EH (cell line): ENCODE measurements at regions not wholly inside any gene's neighbourhood (a gene's known extent, or its start where the extent isn't known, plus 50 kb on each side); places are given as distances from the start of the nearest gene placed in this dataset.

ENCODE experiments used
- DNase-seq: peaks from one replicate; pipeline ENCODE4 v3.0.0-alpha.2; 2015; ENCODE audit warnings: low read depth

DNA sequence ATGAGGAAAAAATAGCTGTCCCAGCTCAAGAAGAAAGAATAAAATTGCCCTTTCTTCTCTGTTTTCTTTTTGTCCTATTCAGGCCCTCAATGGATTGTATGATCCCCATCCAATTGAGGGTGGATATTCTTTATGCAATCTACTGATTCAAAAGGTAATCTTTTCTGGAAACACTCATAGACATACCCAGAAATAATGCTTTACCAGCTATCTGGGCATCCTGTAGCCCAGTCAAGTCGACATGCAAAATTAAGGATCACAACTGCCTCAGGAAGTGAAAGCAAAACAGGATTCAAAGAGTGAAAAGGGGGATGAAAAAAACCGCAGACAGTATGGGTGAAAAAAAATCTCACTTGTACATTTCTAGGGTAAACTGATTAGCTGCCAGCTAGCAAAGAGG lies 410.1 kb downstream of the TBC1D32 start:
- DNase-seq = no peak

DNA sequence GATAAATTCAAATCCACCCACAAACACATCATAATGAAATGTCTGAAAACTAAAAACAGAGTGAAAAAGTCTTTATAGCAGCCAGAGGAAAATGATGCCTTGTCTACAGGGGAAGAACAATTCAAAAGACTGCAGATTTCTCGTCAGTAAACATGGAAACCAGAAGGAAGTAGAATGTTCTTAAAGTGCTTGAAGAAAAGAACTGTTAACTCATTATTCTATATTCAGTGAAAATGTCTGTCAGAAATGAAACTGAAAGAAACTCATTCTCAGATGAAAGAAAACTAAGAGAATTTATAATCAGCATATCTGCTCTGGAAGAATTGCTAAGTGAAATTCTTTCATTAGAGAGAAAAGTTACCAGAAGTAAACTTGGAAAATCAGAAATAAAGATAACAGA lies 416.1 kb downstream of the TBC1D32 start:
- DNase-seq = no peak

DNA sequence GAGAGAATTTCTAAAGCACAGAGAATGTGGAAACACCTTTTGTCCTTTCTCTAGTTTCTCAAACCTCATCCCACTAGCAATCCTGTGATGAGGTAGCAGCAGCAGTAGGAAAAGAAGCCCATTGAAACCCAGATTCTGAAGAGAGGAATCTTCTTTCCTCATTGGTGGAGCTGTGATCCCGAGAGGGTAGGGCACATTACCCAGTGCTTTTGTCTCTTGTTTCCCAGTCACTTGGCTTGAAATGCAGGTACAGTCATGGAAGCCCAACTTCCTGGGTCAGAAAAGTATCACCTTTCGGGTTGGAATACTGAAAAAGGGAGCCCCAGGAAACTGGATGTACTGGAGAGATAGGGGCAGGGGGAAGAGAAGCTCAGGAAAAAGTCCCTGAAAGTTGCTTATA lies 417.4 kb downstream of the TBC1D32 start:
- DNase-seq = no peak

DNA sequence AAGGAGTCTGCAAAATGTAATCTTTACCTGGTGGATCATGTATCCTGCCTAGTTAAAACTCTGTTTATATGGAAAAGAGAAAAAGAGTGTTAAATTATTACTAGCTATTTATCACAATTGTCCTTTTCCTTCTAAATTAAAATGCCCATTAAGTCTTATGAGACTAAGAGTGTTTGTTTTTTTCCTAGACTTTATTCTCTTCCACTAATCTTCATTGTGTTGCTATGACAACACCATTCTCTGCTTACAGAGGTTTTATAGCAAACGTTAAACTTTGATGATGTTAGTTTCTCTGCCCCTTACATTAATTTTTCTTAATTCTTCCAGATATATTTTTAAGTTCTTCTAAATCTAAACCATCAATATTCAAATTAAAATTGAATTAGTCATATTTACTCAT lies 420.8 kb downstream of the TBC1D32 start:
- no peak for DNase-seq

DNA sequence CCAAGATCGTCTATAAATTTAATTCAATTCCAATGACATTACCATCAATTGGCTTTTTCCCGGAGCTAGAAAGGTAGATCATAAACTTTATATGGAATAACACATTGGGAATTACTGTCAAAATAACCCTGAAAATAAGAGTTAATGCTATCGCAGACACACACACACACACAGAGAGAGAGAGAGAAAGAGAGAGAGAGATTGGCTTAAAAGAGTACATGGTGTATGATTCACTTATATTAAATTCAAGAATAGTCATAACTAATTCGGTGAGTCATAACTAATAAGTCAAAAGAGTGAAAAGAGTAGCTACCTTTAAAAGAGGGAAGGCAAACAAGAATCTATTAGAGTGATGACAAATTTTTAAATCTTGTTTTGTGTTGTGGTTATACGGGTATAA lies 425.5 kb downstream of the TBC1D32 start:
- no peak for DNase-seq

DNA sequence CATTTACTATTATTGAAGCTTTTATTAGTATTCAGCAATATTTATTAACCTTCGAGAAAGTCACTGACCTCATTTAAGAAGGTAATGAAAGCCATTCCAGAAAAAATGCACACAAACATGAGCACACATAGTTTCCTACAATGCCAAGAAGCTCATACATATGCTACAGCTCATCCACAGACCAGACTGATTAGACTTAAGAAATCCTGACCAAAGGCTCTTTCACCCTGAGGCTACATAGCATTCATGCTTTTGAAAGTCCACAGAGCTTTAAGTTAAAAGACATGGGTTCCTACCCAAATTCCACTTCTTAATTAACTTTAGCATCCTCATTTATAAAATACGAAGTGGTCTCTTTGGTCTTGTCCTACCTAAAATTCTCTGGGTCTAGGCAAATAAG lies 430.4 kb downstream of the TBC1D32 start:
- no peak for DNase-seq

DNA sequence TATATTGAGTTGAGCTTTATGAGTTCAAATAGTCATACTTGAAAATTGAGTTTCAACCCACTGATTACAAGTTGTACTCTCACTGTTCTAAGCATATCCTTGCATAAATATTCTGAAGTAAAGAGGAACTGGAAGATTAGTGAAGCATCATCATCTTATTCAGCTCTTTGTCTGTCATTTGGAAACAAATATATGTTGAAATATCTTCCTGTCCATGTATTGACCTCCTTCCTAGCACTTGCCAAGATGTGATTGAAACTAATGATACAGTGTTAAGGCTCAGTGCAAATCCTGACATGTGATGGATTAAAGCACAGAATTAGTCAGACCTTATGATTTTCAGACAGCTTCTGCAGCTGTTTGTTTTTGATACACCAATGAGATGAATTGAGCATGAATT lies 434.3 kb downstream of the TBC1D32 start:
- DNase-seq = no peak

DNA sequence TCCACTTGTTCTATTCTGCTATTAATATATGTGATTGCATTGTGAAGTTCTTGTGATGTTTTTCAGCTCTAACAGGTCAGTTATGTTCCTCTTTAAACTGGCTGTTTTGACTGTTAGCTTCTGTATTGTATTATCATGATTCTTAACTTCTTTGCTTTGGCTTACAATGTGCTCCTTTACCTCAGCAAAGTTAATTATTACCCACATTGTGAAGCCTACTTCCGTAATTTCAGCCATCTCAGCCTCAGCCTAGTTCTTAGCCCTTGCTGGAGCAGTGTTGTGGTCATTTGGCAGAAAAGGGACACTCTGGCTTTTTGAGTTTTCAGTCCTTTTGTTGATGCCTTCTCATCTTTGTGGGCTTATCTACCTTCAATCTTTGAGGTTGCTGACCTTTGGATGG lies 440.2 kb downstream of the TBC1D32 start:
- no peak for DNase-seq

DNA sequence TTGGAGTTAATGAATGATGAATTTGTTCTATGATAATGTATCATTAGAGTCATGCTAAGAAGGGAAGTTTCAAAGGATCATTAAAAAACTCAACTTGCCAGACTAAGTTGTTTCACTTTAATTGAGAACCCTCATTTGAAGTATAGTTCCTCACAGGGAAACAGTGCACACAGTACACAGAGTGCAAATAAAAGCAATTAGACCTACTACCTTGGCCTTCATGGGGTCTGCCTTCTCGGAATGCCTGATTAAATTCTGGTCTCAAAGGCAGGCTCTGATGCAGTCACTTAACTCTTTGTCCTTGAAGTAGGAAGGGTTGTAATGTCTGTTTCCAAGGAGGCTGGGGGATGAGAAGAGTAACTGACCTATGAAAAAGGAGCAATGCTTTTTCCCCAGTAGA lies 457.3 kb downstream of the TBC1D32 start:
- no peak for DNase-seq

DNA sequence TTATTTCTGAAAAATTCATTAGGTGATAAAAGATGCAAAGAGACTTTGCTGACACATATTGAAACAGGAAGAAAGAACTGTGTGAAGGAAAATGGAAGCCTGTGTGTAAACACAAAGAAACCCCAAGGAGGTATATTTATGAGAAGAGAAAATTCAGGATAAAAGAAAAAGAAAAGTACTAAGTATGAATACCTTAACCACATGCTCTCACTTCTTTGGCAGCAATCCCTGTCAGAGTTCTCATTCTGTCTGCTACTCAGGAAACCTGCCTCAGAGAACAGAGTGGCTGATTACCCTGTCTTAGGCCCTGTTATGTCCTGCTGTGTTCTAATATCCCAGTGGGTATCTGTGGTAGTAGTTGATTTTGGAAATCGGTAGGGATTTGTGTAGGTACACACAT lies 457.9 kb downstream of the TBC1D32 start:
- DNase-seq = no peak

DNA sequence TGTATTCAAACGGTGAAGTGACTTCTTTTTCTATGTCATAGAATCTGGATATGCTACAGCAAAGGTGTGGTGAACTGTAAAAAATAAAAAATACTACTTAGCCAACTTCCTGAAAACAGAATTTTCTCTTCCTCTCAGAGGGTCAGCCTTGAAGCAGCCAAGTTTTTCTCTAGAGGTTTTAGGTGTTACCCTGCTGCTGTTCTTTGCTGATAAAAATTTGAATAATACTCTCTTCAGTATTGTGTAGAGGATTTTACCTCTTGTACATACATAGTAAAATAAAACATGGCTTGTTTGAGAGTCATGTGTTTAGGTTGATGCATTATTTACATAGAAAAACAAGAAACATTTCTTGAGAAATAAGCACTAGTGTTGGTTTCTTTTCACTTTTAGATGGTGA lies 458.4 kb downstream of the TBC1D32 start:
- DNase-seq = no peak

DNA sequence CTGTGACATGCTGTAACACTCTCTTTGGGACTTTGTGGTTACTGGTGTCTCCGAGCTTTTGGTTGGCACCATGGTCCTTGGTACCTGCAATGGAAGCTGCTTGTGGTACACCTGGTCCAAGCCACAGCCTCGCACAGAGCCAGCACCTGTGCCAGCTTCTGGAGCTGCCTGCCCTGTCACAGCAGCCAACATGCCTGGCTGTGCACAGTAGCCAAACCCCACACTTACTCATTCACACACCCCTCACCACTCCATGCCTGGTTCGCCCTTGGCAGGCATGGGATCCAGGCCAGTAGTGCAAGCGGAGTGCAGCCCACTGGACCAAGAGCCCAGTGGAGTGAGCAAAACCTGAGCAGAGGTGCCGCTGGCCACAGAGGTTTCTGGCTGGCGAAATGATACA lies 459.9 kb downstream of the TBC1D32 start:
- no peak for DNase-seq

DNA sequence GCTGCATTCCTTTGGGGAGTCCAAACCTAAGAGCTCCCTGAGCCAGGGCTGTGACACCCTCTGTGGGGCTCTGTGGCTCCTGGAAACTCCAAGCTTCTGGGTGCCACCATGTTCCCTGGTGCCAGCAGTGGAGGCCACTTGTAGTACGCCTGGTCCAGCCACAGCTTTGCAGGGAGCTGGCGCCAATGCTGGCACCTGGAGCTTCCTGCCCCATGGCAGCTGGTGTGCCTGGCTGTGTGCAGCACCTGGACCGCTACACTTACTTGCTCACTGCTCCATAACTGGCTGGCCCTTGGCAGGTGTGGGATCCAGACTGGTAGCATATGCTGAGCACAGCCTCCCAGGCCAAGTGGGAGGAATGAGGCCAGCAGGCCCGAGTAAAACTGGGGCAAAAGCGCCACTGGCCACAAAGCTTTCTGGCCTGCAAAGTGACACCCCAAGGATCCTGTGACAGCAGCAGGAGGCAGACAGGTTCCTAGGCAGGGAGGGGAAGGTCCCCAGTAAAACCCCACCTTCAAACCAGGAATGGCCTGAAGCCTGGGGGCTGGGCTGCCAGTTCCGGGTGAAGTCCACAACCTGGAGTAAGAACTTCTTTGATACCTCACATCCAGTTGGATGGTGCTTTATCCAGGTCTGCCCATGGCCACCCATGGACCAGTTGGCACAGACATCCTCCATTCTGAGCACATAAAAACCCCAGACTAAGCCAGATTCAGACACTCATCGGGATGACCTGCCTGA lies 461.0 kb downstream of the TBC1D32 start:
- no peak for DNase-seq

DNA sequence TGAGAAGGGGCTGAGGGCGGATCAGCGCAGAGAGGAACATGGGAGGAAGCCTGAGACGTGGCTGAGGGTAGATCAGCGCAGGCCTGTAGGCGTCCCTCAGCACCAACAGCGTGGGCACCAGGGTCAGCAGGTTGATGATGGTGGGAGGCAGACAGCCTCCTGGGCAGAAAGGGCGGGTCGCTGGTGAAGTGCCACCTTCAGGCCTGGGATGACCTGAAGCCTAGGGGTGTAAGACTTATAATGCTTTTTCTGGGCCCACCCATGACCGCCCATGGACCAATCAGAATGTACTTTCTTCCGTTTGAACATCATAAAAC lies 462.1 kb downstream of the TBC1D32 start:
- no peak for DNase-seq

DNA sequence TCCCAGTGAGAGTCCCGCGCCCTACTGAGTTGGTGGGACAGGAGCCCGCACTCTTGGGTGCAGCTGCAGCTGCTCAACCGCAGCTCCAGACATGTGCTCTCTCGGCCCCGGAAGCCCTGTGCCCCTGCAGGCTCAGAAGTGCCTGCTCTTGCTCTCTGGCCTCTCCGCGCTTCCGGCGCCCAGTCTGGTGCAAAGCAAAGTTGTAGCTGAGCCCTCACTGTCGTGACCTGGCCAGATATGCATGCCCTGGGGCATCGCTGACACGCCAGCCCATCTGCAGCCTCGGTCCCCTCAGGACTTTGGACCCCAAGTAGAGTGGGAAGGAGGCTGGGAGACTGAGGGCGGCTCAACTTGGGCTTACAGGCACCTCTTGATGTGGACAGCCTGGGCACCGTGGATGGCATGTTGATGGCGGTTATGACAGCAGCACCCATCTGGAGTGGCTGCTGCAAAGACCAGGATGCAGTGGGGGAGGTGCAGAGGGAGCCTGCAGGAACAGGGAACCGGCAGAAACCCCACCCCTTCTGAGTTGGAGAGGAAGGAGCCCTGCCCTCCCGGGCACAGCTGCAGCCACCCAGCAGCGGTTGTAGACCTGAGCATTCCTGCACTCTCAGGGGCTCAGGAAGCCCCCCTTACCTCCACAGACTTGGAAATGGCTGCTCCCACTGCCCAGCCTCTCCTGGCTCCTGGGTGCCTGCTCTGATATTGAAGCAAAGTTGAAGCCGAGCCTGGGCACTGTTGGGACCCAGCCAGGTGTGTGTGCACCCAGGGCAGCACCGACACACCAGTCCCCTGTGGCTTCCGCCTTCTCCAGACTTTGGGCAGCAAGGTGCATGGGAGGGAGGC lies 462.6 kb downstream of the TBC1D32 start:
- no peak for DNase-seq

DNA sequence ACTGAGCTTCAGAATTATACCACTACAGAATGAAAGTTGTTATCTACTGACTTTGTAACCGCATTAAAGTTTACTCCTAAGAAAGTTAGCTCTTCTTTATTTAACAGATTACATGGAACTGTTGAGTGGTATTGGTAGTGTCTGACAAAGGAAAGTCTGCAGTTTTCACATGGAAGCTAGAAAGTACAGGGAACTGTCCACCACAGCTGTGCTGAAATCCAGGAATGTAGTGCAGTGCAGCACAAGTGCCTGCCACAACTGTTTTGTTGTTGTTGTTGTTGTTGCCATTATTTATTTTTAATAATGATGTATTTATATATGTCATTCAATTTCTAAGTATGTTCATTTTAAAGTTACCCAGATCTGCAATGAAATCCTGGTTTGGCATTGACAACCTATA lies 464.9 kb downstream of the TBC1D32 start:
- DNase-seq = no peak

DNA sequence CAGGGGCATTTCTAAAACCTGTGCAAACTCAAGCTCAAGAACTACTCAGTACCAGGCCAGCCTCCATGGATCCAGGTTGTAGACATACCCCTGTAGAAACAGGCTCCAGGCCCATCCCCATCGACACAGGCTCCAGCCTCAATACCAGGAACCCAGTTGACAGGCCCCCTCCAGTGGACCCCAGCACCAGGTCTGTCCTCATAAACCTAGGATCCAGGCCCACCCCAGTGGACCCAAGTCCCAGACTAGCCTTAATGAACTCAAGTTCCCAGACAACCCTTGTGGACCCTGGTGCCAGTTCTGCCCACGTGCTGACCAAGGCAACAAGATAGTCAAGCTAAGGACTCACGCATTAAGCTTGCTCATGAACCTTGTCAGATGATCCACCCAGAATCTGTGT lies 476.9 kb downstream of the TBC1D32 start:
- DNase-seq = no peak

DNA sequence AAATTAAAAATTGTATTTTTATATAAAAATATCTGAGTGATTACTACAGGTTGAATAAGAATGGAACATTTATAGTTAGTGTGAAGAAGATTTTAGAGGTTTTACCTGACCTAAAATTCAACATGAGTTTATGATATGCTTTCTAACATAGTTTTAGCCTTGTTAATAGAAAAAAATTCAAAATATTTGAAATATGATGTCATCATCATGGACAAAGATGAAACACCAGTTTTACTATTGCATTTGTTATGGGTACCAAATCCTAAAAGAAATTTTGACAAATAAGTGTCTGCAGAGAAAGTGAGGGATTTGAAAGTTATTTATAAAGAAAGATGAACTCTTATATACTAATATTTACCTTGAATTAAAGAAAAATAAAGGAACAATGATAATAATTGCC lies 479.7 kb downstream of the TBC1D32 start:
- DNase-seq = no peak

DNA sequence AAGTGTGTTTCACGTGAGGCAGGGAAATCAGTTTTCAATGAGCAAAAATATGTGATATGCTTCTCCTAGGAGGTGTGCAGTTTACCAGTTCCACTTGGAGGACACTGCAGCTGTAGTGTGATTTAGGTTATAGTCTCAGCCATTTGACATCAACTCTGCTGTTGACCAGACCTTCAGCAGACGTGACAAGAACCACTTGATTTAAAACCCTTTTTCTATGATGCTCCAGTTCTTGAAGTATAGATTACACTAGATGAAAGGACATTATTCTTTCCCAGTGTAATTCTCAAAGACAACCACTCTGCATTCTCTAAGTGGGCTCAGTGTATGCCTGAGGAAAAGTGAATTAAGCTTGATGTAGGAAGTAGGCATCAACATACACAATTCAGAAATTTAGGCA lies 480.8 kb downstream of the TBC1D32 start:
- DNase-seq = no peak

DNA sequence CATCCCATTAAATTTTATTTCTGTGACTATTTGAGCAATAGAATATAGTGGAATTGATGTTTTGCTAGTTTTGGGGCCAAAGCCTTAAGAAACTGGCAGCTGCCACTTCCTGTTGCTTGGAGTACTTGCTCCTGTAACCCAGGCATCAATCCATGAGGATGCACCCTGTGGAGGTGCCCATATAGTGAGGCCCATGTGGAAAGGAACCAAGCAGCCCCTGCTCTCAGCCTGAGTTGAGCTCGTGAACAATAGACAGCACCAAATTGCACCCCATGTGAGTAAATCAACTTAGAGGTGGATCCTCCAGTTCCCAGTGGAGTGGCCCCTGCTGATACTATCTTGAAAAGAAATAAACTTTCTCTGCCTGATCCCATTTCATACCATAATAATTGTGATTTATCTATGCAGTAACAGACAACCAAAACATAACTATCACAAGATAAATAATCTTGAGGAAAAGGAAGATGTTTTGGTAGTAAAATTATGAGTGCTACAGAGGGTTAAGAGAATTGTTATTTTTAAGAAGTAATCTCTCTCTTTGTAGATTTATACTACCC lies 481.9 kb downstream of the TBC1D32 start:
- no peak for DNase-seq

DNA sequence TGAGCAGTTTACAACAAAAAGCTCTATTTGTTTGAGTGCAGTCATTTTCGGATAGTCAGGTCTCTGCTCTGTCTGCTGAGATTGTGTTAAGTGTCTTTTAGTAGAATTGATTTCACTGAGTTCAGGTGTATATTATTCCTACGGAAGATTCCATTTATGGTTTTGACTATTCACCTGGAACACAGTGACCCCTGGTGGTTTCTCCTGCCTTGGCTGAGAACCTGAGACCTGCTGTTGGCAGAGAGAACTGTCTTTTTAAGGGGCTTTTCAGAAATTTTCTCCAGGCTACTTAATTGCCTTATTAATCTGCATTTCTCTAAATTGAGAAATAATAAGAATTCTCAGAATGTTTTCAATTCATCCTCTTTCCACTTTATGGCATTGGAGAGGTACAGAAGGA lies 508.0 kb downstream of the TBC1D32 start:
- no peak for DNase-seq

DNA sequence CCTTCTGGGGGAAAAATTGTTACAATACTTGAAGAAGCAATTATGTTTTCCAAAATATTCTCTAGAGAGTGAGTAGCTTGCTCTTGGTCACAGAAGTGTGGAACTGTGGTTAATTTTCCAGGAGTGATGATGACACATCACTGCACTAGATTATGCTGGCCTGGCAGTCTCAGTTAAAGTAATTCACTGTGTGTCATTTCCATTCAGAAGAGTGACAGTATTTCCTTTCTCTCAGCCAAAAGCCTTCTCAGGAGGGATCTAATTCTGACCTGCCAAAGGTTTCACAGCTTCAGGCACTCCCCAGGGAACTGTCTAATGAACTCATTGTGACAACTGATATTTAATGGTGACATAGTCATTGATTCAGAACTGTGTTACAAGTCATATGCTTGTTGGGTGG lies 517.5 kb downstream of the TBC1D32 start:
- no peak for DNase-seq

DNA sequence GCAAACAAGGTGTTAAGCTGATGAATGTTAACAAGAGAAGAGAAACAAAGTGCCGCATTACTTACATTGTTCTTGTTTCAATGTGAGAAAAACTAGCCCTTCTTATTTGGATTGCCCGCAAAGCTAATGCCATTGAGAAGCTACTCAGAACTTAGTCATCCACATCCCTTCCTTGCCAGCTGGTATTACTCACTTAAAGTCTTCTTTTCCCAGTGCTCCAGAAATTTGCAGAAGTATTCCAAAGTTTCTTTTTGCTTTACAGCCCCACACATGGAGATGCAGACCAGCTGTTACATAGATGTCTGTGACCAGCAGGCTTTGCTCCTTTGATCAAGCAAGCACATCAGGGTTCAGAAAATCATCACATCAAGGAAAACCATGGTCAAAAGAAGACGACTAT lies 529.0 kb downstream of the TBC1D32 start:
- DNase-seq = no peak

DNA sequence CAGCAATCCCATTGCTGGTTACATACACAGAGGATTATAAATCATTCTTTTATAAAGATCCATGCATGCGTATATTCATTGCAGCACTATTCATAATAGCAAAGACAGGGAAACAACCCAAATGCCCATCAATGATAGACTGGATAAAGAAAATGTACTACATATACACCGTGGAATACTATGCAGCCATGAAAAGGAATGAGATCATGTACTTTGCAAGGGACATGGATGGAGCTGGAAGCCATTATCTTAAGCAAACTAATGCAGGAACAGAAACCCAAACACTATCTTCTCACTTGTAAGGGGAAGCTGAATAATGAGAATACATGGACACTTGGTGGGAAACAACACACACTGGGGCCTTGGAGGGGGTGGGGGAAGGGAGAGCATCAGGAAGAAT lies 529.7 kb downstream of the TBC1D32 start:
- DNase-seq = no peak
